Cardiac muscle cell (in vitro differentiated cells and primary cell): ENCODE measurements at regions not wholly inside any gene's neighbourhood (a gene's known extent, or its start where the extent isn't known, plus 50 kb on each side); places are given as distances from the start of the nearest gene placed in this dataset.

Experiments used
- DNase-seq, 2 donors: peaks; one replicate each; pipeline versions ENCODE4 v3.0.0 to v3.0.0-alpha.2; 2010 to 2017; ENCODE audit warnings: low read depth in 1 of 2, low spot score in 1 of 2
- H3K27ac ChIP-seq: fragments of 200-600 bp; sonication (generic); 2 replicates; pipeline ENCODE4 v1.5.1; 2016
- H3K27me3 ChIP-seq: fragments of 200-600 bp; sonication (generic); 2 replicates; pipeline ENCODE4 v1.6.0; 2016; ENCODE audit warnings: control low read depth
- H3K36me3 ChIP-seq: fragments of 200-600 bp; sonication (generic); 2 replicates; pipeline ENCODE4 v1.5.1; 2016; ENCODE audit warnings: control low read depth
- H3K4me1 ChIP-seq: fragments of 200-600 bp; sonication (generic); 2 replicates; pipeline ENCODE4 v1.8.1; 2017; ENCODE audit warnings: low read depth, mild to moderate bottlenecking, mixed run types
- H3K4me3 ChIP-seq: fragments of 200-600 bp; sonication (generic); 2 replicates; pipeline ENCODE4 v1.5.1; 2016; ENCODE audit warnings: mild to moderate bottlenecking
- H3K9me3 ChIP-seq: fragments of 200-600 bp; sonication (generic); 2 replicates; pipeline ENCODE4 v1.5.1; 2017; ENCODE audit warnings: low read depth, mild to moderate bottlenecking, control low read depth
- CTCF ChIP-seq: IDR thresholded peaks from 2 replicates; pipeline ENCODE4 v1.5.1; 2012; ENCODE audit warnings: low read depth, mild to moderate bottlenecking, low read length

- H3K4me3 ChIP-seq: no peak overlapping the region
- H3K9me3 ChIP-seq: peaks cover 3% of the 10 kb centered on the region
- no peaks in the 10 kb centered on the region for H3K36me3 ChIP-seq
- no peaks in the 10 kb centered on the region for H3K27me3 ChIP-seq
- H3K4me1 ChIP-seq: no peaks in the 10 kb centered on the region
- H3K27ac ChIP-seq: no peak overlapping the region
- DNase-seq: no peak
- TF ChIP-seq CTCF: no peak
These were observed 344.6 kb upstream of the AJAP1 start for GRCh38 chr1:4309676-4310320.

GRCh38 chr1:4310396-4310923, 343.9 kb upstream of the AJAP1 start:
- H3K36me3 ChIP-seq: no peaks in the 10 kb centered on the region
- H3K27ac ChIP-seq: no peak overlapping the region
- no peaks in the 10 kb centered on the region for H3K4me1 ChIP-seq
- no peaks in the 10 kb centered on the region for H3K27me3 ChIP-seq
- no peak for DNase-seq
- no peak overlapping the region for H3K4me3 ChIP-seq
- no peak for TF ChIP-seq CTCF
- peaks cover 3% of the 10 kb centered on the region for H3K9me3 ChIP-seq

- H3K9me3 ChIP-seq: peaks cover 3% of the 10 kb centered on the region
- no peak for TF ChIP-seq CTCF
- no peaks in the 10 kb centered on the region for H3K27me3 ChIP-seq
- H3K27ac ChIP-seq: no peak overlapping the region
- no peaks in the 10 kb centered on the region for H3K4me1 ChIP-seq
- H3K36me3 ChIP-seq: no peaks in the 10 kb centered on the region
- no peak for DNase-seq
- no peak overlapping the region for H3K4me3 ChIP-seq
These were observed 342.4 kb upstream of the AJAP1 start for GRCh38 chr1:4312024-4312423.

GRCh38 chr1:4315202-4315601, 339.2 kb upstream of the AJAP1 start:
- Histone ChIP-seq H3K4me1 (no peaks in the 10 kb centered on the region), H3K36me3 (no peaks in the 10 kb centered on the region), H3K4me3 (no peak overlapping the region), H3K9me3 (peaks cover 3% of the 10 kb centered on the region), H3K27ac (no peak overlapping the region), H3K27me3 (no peaks in the 10 kb centered on the region)
- DNase-seq: no peak
- TF ChIP-seq CTCF: no peak

GRCh38 chr1:4317207-4317606, 337.2 kb upstream of the AJAP1 start:
- Histone ChIP-seq H3K4me1 (no peaks in the 10 kb centered on the region), H3K36me3 (no peaks in the 10 kb centered on the region), H3K4me3 (no peak overlapping the region), H3K9me3 (no peaks in the 10 kb centered on the region), H3K27me3 (no peaks in the 10 kb centered on the region), H3K27ac (no peak overlapping the region)
- no peak for DNase-seq
- no peak for TF ChIP-seq CTCF

- Histone ChIP-seq H3K27me3 (no peaks in the 10 kb centered on the region), H3K9me3 (no peaks in the 10 kb centered on the region), H3K27ac (no peak overlapping the region), H3K4me1 (no peaks in the 10 kb centered on the region), H3K36me3 (no peaks in the 10 kb centered on the region), H3K4me3 (no peak overlapping the region)
- TF ChIP-seq CTCF: no peak
- DNase-seq: no peak
These were observed 335.7 kb upstream of the AJAP1 start for GRCh38 chr1:4318720-4319119.
